ENCODE measurements at regions not wholly inside any gene's neighbourhood (a gene's known extent, or its start where the extent isn't known, plus 50 kb on each side); places are given as distances from the start of the nearest gene placed in this dataset.

- H3K27ac ChIP-seq = no peak overlapping the region
- TF ChIP-seq ZFX (IDR thresholded peaks at IDR 0.05; ENCODE audit: borderline replicate concordance) = no peak
- TF ChIP-seq CTCF (IDR thresholded peaks at IDR 0.05) = no peak
These were observed 461.9 kb upstream of the KLF4 start for GRCh38 chr9:107951511-107951910.

GRCh38 chr9:107949061-107949460 lies 459.5 kb upstream of the KLF4 start:
- no peak overlapping the region for H3K27ac ChIP-seq
- TF ChIP-seq ZFX (IDR thresholded peaks at IDR 0.05; ENCODE audit: borderline replicate concordance) (no peak), CTCF (IDR thresholded peaks at IDR 0.05) (no peak)

GRCh38 chr9:107948601-107949000 lies 459.0 kb upstream of the KLF4 start:
- H3K27ac ChIP-seq = no peak overlapping the region
- TF ChIP-seq CTCF (IDR thresholded peaks at IDR 0.05) (no peak), ZFX (IDR thresholded peaks at IDR 0.05; ENCODE audit: borderline replicate concordance) (no peak)

GRCh38 chr9:107948086-107948485 lies 458.5 kb upstream of the KLF4 start:
- TF ChIP-seq ZFX (IDR thresholded peaks at IDR 0.05; ENCODE audit: borderline replicate concordance) = no peak
- TF ChIP-seq CTCF (IDR thresholded peaks at IDR 0.05) = no peak
- no peak overlapping the region for H3K27ac ChIP-seq

GRCh38 chr9:107946364-107947141 lies 457.0 kb upstream of the KLF4 start:
- TF ChIP-seq CTCF (IDR thresholded peaks at IDR 0.05) = no peak
- no peak for TF ChIP-seq ZFX (IDR thresholded peaks at IDR 0.05; ENCODE audit: borderline replicate concordance)

GRCh38 chr9:107945961-107946360 lies 456.4 kb upstream of the KLF4 start:
- TF ChIP-seq ZFX (IDR thresholded peaks at IDR 0.05; ENCODE audit: borderline replicate concordance) (no peak), CTCF (IDR thresholded peaks at IDR 0.05) (no peak)
- no peak overlapping the region for H3K27ac ChIP-seq

More at GRCh38 chr9:107946364-107947141, 457.0 kb upstream of the KLF4 start:
- H3K27ac ChIP-seq = no peak overlapping the region

- TF ChIP-seq CTCF (IDR thresholded peaks at IDR 0.05) (no peak), ZFX (IDR thresholded peaks at IDR 0.05; ENCODE audit: borderline replicate concordance) (no peak)
- no peak overlapping the region for H3K27ac ChIP-seq
These were observed 455.9 kb upstream of the KLF4 start for GRCh38 chr9:107945493-107945892.

Measured in 22Rv1 (cell line).